Dendritic cell treated with granulocyte-macrophage colony-stimulating factor and Interleukin-4, amounts not matched to agents 40 ng/mL and 50 ng/mL, for 4 days (primary cell): ENCODE measurements at regions not wholly inside any gene's neighbourhood (a gene's known extent, or its start where the extent isn't known, plus 50 kb on each side); places are given as distances from the start of the nearest gene placed in this dataset.

Experiments used
- H3K27ac Mint-ChIP-seq: one replicate; pipeline ENCODE4 v1.8.0; 2022; ENCODE audit warnings: mild to moderate bottlenecking, mixed read lengths
- H3K27me3 Mint-ChIP-seq: one replicate; pipeline ENCODE4 v1.8.0; 2022; ENCODE audit warnings: mild to moderate bottlenecking, mixed read lengths
- H3K36me3 Mint-ChIP-seq: one replicate; pipeline ENCODE4 v1.8.0; 2022; ENCODE audit warnings: low read depth, mixed read lengths
- H3K4me1 Mint-ChIP-seq: one replicate; pipeline ENCODE4 v1.8.0; 2022; ENCODE audit warnings: low read depth, mixed read lengths
- H3K4me3 Mint-ChIP-seq: one replicate; pipeline ENCODE4 v1.8.0; 2022; ENCODE audit warnings: mild to moderate bottlenecking, moderate library complexity, mixed read lengths
- H3K9me3 Mint-ChIP-seq: one replicate; pipeline ENCODE4 v1.8.0; 2022; ENCODE audit warnings: mixed read lengths
- intact Hi-C: fragments of 100-400 bp; cut with micrococcal nuclease; formaldehyde crosslinking; loops from one replicate; pipeline ENCODE4 v1.15.0; 2022

DNA sequence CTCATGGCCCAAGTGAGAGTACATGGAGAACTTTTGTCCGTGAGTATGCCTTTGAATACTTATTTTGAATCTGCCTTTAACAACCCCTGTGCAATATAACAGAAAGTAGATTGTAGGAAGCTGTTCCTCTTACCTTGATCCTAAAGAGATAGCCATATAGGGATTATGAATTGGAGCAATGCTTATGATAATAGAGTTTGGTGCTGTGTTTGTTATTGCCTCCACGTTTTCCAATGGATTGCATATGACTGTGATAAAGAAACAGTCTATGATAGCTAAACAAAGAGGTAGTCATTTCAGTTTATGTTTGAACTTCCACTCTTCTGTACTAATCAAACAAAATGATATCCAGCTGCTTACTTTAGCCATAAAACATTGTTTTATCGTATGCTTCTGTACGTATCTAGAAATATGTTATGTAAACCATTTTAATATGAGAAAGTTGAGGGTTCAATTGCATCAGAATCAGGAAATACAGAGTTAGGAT is 199.6 kb upstream of the RGMB start:
- no peaks in the 10 kb centered on the region for H3K4me1 Mint-ChIP-seq
- intact Hi-C loops = no loop called here
- H3K9me3 Mint-ChIP-seq = no peaks in the 10 kb centered on the region
- no peaks in the 10 kb centered on the region for H3K27me3 Mint-ChIP-seq
- H3K27ac Mint-ChIP-seq = no peak overlapping the region
- no peaks in the 10 kb centered on the region for H3K36me3 Mint-ChIP-seq
- no peak overlapping the region for H3K4me3 Mint-ChIP-seq

DNA sequence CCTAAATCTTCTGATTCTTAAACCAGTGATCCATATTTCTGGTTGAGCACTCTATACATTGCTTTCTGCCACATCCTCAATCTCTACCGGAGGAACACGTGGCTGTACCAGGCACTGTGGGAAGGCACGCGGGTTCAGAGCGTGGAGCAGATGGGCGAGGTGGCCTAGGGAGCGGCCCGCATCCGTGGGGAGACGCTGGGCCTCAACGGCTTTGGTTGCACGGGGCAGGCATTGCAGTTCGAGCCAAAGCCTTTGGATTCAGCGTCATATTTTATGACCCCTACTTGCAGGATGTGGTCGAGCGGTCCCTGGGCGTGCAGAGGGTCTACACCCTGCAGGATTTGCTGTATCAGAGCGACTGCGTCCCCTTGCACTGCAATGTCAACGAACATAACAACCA is 197.2 kb upstream of the RGMB start:
- Mint-ChIP-seq H3K4me3 (no peak overlapping the region), H3K36me3 (no peaks in the 10 kb centered on the region), H3K27me3 (no peaks in the 10 kb centered on the region), H3K27ac (no peak overlapping the region), H3K9me3 (no peaks in the 10 kb centered on the region), H3K4me1 (no peaks in the 10 kb centered on the region)
- intact Hi-C loops = no loop called here

DNA sequence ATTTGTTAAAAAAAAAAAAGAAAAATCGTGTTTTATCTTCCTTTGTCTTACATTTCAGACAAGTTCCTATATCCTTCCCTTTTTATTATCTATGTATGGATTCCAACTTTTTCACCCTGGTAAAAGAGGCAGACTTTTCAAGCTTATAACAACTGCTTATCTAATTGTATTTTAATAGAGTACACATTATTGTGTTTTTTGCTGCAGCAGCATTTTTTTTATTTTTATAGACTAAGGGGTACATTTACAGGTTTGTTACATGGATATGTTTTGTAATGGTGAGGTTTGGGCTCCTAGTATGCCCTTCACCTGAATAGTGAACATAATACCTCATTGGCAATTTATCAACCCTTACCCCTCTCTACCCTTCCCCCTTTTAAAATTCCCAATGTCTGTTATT is 195.0 kb upstream of the RGMB start:
- Mint-ChIP-seq H3K4me1 (no peaks in the 10 kb centered on the region), H3K9me3 (no peaks in the 10 kb centered on the region), H3K27ac (no peak overlapping the region), H3K27me3 (no peaks in the 10 kb centered on the region), H3K4me3 (no peak overlapping the region), H3K36me3 (no peaks in the 10 kb centered on the region)
- intact Hi-C loops = no loop called here

DNA sequence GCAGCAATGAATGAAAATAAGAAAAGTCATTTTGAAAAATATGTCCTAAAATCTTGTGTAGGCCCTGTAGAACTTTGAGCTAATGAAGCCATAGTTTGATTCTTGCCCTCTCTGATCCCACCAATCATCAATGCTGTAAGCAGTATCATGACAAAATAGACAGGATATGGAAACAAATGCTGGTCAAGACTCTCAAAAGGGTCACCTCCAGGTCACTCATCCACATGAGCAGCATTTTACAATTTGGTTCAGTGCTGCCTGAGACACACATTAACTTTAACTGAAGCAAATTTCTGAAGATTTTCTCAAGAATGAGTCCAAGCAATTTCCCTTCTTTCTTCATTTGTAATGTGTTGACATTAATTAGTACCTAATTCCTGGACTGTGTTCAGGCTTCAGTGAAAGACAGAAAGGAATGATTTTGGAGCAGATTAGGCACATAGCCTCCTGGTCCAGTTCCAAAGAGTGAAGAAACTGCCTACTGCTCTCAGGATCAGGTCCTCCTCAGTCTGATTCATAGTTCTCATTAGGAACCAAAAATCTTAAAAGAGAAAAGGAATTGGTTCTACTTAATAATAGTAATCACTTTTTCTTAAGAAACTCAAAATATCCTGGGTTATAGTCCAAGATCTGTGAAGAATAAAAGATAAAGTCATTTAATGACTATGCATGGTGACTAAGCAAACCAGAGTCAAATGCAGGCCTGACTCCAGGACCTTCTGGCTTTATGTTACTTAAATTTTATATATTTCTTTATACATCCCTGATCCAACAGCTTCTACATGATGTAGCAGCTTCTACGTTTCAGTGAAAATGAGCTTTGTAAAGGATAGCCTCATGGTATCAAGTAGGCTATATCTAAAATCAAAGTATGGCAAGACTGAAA is 192.1 kb upstream of the RGMB start:
- Mint-ChIP-seq H3K9me3 (no peaks in the 10 kb centered on the region), H3K27ac (no peak overlapping the region), H3K4me1 (no peaks in the 10 kb centered on the region), H3K36me3 (no peaks in the 10 kb centered on the region), H3K27me3 (no peaks in the 10 kb centered on the region), H3K4me3 (no peak overlapping the region)
- intact Hi-C loops = no loop called here

DNA sequence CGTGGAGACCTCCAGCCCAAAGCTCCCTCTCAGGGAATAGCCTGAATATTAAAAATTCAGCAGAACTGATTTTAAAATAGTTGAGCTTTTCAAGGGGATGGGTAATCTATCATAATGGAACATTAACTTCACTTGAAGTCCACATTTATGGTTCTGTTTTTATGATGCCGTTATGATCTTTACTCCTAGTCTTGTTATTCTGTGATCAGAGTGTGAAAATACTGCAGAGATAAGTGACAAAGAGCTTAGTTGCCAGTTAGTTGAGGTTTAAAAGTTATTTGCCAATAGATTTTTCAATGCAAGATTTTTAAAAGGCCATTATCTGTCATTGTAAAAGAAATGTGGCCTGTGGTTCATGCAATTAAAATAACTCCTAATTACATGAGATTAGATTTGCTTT is 189.9 kb upstream of the RGMB start:
- H3K9me3 Mint-ChIP-seq = no peaks in the 10 kb centered on the region
- intact Hi-C loops = no loop called here
- H3K4me1 Mint-ChIP-seq = no peaks in the 10 kb centered on the region
- H3K36me3 Mint-ChIP-seq = no peaks in the 10 kb centered on the region
- no peaks in the 10 kb centered on the region for H3K27me3 Mint-ChIP-seq
- H3K27ac Mint-ChIP-seq = no peak overlapping the region
- H3K4me3 Mint-ChIP-seq = no peak overlapping the region

DNA sequence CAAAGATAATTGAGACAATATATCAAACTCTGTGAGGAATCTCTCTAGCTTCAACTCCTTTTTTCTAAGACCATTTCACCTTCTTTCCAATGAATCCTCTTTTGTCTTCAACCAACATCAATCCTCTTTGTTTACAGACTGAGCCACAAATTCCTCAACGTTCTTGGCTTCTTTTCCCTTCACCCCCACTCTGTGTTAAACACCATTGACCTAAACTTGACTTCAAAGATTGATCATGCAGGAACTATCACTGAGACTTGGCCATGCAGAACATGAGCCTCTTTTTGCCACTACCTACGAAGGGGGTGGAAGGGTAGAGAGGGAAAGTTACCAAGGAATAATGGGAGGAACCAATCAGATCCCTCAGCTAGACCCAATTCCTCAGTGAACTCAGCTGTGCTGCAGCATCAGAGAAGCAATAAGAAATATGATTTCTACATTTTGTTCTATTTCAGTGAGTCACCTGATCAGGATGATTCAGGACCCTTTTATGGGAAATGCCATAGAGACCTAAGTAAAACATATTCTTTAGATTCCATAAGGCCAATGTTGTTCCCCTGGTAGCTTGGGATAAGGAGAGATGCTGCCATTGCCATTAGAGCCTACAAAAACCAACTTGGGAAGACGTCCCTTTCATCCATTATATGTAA is 187.7 kb upstream of the RGMB start:
- Mint-ChIP-seq H3K27ac (no peak overlapping the region), H3K9me3 (peaks cover 9% of the 10 kb centered on the region), H3K36me3 (no peaks in the 10 kb centered on the region), H3K4me1 (no peaks in the 10 kb centered on the region), H3K27me3 (no peaks in the 10 kb centered on the region), H3K4me3 (no peak overlapping the region)
- intact Hi-C loops = no loop called here

DNA sequence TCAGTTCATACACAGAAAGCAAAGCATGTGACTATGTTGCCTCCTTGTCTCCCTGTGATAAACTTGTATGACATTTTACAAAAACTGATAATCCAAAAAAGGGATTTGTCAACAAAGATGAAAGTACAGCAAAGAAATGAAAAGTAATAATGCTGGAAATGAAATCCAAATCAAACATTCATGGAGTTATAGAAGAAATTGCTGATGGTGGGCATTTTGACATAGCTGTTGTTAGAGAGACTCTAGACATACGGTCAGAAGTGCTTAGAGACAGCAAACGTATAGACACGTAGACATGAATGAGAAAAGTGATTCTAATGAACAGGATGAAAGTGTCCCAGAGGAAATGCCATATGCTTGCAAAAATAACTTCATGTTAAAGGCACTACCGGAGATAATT is 186.9 kb upstream of the RGMB start:
- H3K27me3 Mint-ChIP-seq = no peaks in the 10 kb centered on the region
- H3K9me3 Mint-ChIP-seq = peaks cover 9% of the 10 kb centered on the region
- intact Hi-C loops = no loop called here
- no peak overlapping the region for H3K4me3 Mint-ChIP-seq
- no peak overlapping the region for H3K27ac Mint-ChIP-seq
- no peaks in the 10 kb centered on the region for H3K36me3 Mint-ChIP-seq
- H3K4me1 Mint-ChIP-seq = no peaks in the 10 kb centered on the region

DNA sequence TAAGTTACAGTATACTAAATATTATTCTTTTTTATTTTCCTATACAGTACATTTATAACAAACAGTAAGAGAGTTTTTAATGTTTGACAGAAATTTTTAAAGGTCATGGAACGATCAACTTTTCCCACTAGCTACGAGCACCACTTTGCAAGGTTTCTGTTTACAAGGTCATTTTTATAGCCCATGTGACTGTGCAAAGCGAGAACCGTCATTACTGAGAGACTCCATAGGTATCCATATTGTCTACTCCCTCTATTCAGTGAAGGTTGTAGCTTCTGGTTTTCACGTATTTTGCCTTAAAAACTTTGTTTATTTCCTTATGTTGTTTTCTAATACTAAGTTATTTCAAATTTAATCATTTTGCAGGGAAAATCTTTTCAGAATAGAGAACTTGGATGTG is 186.3 kb upstream of the RGMB start:
- H3K4me3 Mint-ChIP-seq = no peak overlapping the region
- peaks cover 9% of the 10 kb centered on the region for H3K9me3 Mint-ChIP-seq
- intact Hi-C loops = no loop called here
- H3K36me3 Mint-ChIP-seq = no peaks in the 10 kb centered on the region
- no peaks in the 10 kb centered on the region for H3K4me1 Mint-ChIP-seq
- H3K27me3 Mint-ChIP-seq = no peaks in the 10 kb centered on the region
- H3K27ac Mint-ChIP-seq = no peak overlapping the region

DNA sequence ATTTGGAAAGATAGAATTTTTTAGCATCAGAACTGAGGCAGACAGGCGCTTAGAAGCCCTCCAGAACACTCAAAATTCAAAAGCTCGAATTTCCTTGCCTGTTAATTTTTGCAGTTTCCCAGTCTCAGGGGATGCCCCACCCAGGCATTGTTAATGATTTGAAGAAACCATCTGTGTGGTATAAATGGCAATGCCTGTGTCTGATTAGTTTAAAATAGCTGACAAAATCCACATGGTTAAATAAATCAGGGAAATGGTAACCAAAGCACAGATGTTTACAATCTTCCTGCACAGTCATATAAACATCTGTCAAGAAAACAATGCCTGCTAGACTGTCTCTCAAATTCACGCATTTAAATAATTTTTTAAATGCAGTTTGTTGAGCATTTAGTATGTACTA is 185.2 kb upstream of the RGMB start:
- Mint-ChIP-seq H3K27me3 (no peaks in the 10 kb centered on the region), H3K4me3 (no peak overlapping the region), H3K27ac (no peak overlapping the region), H3K9me3 (peaks cover 9% of the 10 kb centered on the region), H3K4me1 (no peaks in the 10 kb centered on the region), H3K36me3 (no peaks in the 10 kb centered on the region)
- intact Hi-C loops = no loop called here

DNA sequence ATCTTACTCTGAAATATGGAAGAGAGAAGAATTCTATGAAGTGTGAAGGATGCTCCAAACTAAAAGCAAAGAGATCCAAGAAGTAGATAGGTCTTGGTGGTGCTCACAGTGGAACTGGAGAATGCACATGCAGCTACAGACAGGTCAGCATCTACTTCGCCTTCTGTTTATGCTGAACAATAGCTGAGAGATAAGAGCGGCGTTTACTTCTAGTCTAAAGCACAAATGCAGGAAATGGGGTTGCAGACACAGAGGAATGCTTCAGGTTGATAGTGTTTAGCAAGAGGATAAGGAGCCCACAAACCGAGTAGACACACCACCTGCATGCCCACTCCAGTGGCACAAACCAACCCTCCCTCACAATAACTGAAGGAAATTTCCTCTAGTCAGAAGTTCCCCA is 180.0 kb upstream of the RGMB start:
- Mint-ChIP-seq H3K4me3 (no peak overlapping the region), H3K4me1 (no peaks in the 10 kb centered on the region), H3K27me3 (no peaks in the 10 kb centered on the region), H3K36me3 (no peaks in the 10 kb centered on the region), H3K27ac (no peak overlapping the region), H3K9me3 (peaks cover 9% of the 10 kb centered on the region)
- intact Hi-C loops = no loop called here

DNA sequence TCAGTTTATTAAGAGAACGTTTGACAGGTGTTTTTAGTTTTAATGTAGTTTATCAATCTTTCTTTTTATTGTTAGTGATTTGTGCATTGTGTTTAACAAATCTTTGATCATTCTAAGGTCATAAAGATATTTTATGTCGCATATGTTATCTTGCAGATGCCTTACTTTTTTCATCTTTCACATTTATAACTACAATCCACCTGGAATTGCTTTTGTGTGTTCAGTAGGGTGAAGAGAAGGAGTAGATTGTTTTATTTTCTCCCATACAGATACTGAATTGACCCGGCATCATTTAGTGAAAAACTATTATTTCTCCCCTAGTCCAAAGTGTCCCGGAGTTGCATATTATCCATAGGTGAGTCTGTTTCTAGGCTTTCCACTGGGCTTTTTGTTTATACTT is 179.4 kb upstream of the RGMB start:
- intact Hi-C loops = no loop called here
- H3K4me1 Mint-ChIP-seq = no peaks in the 10 kb centered on the region
- no peak overlapping the region for H3K27ac Mint-ChIP-seq
- H3K9me3 Mint-ChIP-seq = peaks cover 9% of the 10 kb centered on the region
- H3K36me3 Mint-ChIP-seq = no peaks in the 10 kb centered on the region
- H3K27me3 Mint-ChIP-seq = no peaks in the 10 kb centered on the region
- no peak overlapping the region for H3K4me3 Mint-ChIP-seq

DNA sequence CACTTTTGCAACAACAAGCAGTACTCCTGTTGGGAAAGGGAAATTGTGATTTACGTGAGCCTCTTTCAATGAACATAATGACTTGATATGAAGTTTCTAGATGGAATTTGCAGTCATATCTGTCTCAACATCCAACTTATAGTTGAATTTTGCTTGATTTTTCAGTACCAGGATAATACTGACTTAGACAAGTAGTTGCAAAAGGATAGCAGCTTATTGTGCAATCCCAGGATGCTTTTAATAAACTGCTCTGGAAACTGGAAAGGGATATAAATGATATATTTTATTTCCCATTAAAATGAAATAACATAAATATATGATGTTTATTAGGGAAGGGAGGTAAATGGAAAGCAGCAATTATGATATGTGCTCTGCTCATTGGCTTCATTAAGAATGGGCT is 174.4 kb upstream of the RGMB start:
- H3K27me3 Mint-ChIP-seq = no peaks in the 10 kb centered on the region
- no peak overlapping the region for H3K27ac Mint-ChIP-seq
- no peak overlapping the region for H3K4me3 Mint-ChIP-seq
- intact Hi-C loops = no loop called here
- no peaks in the 10 kb centered on the region for H3K36me3 Mint-ChIP-seq
- peaks cover 11% of the 10 kb centered on the region for H3K9me3 Mint-ChIP-seq
- H3K4me1 Mint-ChIP-seq = no peaks in the 10 kb centered on the region

DNA sequence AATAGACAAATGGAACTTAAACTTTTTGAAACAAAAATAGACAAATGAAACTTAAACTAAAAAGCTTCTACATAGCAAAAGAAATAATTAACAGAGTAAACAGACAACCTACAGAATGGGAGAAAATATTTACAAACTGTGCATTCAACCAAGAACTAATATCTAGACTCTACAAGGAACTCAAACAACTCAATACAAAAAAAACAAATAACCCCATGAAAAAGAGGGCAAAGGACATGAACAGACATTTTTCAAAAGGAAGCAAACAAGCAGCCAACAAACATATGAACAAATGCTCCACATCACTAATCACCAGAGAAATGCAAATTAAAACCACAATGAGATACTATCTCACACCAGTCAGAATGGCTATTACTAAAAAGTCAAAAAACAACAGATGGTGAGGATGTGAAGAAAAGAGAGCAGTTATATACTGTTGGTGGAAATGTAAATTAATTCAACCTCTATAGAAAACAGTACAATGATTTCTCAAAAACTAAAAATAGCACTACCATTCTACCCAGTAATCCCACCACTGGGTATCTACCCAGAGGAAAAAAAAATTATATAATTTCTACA is 170.8 kb upstream of the RGMB start:
- H3K27me3 Mint-ChIP-seq = no peaks in the 10 kb centered on the region
- H3K27ac Mint-ChIP-seq = no peak overlapping the region
- peaks cover 11% of the 10 kb centered on the region for H3K9me3 Mint-ChIP-seq
- no peak overlapping the region for H3K4me3 Mint-ChIP-seq
- intact Hi-C loops = no loop called here
- H3K4me1 Mint-ChIP-seq = no peaks in the 10 kb centered on the region
- H3K36me3 Mint-ChIP-seq = no peaks in the 10 kb centered on the region

DNA sequence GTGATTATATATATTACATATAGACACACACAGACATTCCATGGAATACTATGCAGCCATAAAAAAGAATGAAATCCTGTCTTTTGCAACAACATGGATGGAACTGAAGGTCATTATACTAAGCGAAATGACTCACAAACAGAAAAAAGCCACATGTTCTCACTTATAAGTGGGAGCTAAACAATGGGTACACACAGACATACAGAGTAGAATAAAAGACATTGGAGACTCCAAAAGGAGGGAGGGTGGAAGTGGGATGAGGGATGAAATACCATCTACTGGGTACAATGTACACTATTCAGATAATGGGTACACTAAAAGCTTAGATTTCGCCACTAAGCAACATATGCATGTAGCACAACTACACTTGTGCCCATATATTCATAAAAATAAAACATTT is 170.0 kb upstream of the RGMB start:
- no peaks in the 10 kb centered on the region for H3K36me3 Mint-ChIP-seq
- no peak overlapping the region for H3K27ac Mint-ChIP-seq
- intact Hi-C loops = no loop called here
- H3K4me1 Mint-ChIP-seq = no peaks in the 10 kb centered on the region
- no peak overlapping the region for H3K4me3 Mint-ChIP-seq
- H3K9me3 Mint-ChIP-seq = peaks cover 11% of the 10 kb centered on the region
- H3K27me3 Mint-ChIP-seq = no peaks in the 10 kb centered on the region
